HepG2 (cell line): ENCODE measurements at regions not wholly inside any gene's neighbourhood (a gene's known extent, or its start where the extent isn't known, plus 50 kb on each side); places are given as distances from the start of the nearest gene placed in this dataset.

Experiments
- ATAC-seq: fragments of 200-7000 bp; cut with Tn5 transposase; 3 replicates; pipeline ENCODE4 v1.9.1; 2020; ENCODE audit warnings: mild to moderate bottlenecking, moderate library complexity
- BruUV-seq: library from RNA; stranded (reverse); fragments of 400-500 nt; replicated peaks from 2 replicates; lab custom pipeline; 2021; lab: Mats Ljungman, UMichigan
- CTCF ChIA-PET: fragments of 300-600 bp; formaldehyde crosslinking; extraction: SDS; loops from one replicate; lab custom pipeline; 2021; ENCODE audit warnings: low total read pairs, inconsistent platforms, low intra/inter-chr PET ratio; lab: Yijun Ruan, JAX
- POLR2A ChIA-PET: fragments of 350-600 bp; sonication (Branson Sonifier 250); formaldehyde crosslinking; loops from one replicate; lab custom pipeline; 2020; ENCODE audit warnings: antibody characterized with exemption, inconsistent platforms; lab: Yijun Ruan, JAX
- DNase-seq: peaks from one replicate; pipeline ENCODE4 v3.0.0-alpha.2; 2015; ENCODE audit warnings: low spot score
- FAIRE-seq: peaks from 3 replicates; lab custom pipeline; 2011; peaks lifted over from hg19 to GRCh38; lab: Jason Lieb, UNC
- H2AFZ ChIP-seq: one replicate; pipeline ENCODE4 v1.6.1; 2011; ENCODE audit warnings: low read length, inconsistent platforms
- H3K27ac ChIP-seq: fragments of 300-600 bp; 3 replicates; pipeline ENCODE4 v1.8.0; 2011; ENCODE audit warnings: mixed run types, mild to moderate bottlenecking, mixed read lengths, low read length, inconsistent platforms; ENCODE audit not compliant: insufficient read depth; ENCODE audit errors: extremely low read length
- H3K27me3 ChIP-seq, 2 experiments: fragments of 200-600 bp in 1 of 2; 2 replicates in 1 of 2; 3 replicates in 1 of 2; pipeline versions ENCODE4 v1.6.0 to v1.8.0; 2011; ENCODE audit warnings: low read length in 2 of 2, mild to moderate bottlenecking in 2 of 2, moderate library complexity in 2 of 2, inconsistent platforms in 1 of 2; ENCODE audit not compliant: insufficient read depth in 2 of 2, control insufficient read depth in 1 of 2
- H3K36me3 ChIP-seq, 2 experiments: fragments of 200-600 bp in 1 of 2; replicated peaks in 1 of 2; 2 replicates in 1 of 2; 3 replicates in 1 of 2; pipeline versions ENCODE4 v1.5.1 to v1.8.0; 2011; ENCODE audit warnings: low read length in 2 of 2, inconsistent platforms in 1 of 2; ENCODE audit not compliant: insufficient read depth in 2 of 2, control insufficient read depth in 1 of 2
- H3K4me1 ChIP-seq: 2 replicates; pipeline ENCODE4 v1.5.1; 2012; ENCODE audit warnings: low read length, inconsistent platforms; ENCODE audit not compliant: insufficient read depth
- H3K4me2 ChIP-seq: 2 replicates; pipeline ENCODE4 v1.6.0; 2011; ENCODE audit warnings: low read depth, low read length, inconsistent platforms
- H3K4me3 ChIP-seq, 3 experiments: fragments of 200-600 bp in 1 of 3; sonication (generic), shearing (Covaris generic) in 1 of 3; replicated peaks in 1 of 3; 2 replicates each; pipeline ENCODE4 v1.5.1; 2011 to 2016; ENCODE audit warnings: low read length in 3 of 3, inconsistent platforms in 2 of 3, low read depth in 2 of 3, mild to moderate bottlenecking in 2 of 3, control low read depth in 1 of 3, mixed read lengths in 1 of 3; ENCODE audit not compliant: insufficient read depth in 1 of 3
- H3K79me2 ChIP-seq: one replicate; pipeline ENCODE4 v1.6.1; 2011; ENCODE audit warnings: low read length, inconsistent platforms; ENCODE audit not compliant: insufficient read depth
- H3K9ac ChIP-seq: 2 replicates; pipeline ENCODE4 v1.6.0; 2011; ENCODE audit warnings: mild to moderate bottlenecking, low read depth, low read length, inconsistent platforms; ENCODE audit not compliant: insufficient read depth
- H3K9me3 ChIP-seq: 2 replicates; pipeline ENCODE4 v1.5.1; 2012; ENCODE audit warnings: mild to moderate bottlenecking, low read length
- H4K20me1 ChIP-seq: 2 replicates; pipeline ENCODE4 v1.6.0; 2011; ENCODE audit warnings: inconsistent platforms, mild to moderate bottlenecking, low read length, moderate library complexity; ENCODE audit not compliant: insufficient read depth
- ARID5B ChIP-seq: IDR thresholded peaks from 2 replicates; pipeline ENCODE4 v1.4.0; 2020; ENCODE audit warnings: mild to moderate bottlenecking, missing genetic modification reagents
- ATF3 ChIP-seq: sonication (generic); formaldehyde crosslinking; IDR thresholded peaks from 2 replicates; pipeline ENCODE4 v1.4.0; 2020; ENCODE audit warnings: missing genetic modification reagents
- HNRNPH1 ChIP-seq: fragments of 200-400 bp; formaldehyde crosslinking; optimal IDR thresholded peaks from 2 replicates; pipeline ENCODE3; 2017; ENCODE audit warnings: mild to moderate bottlenecking, low read depth, low read length
- MBD4 ChIP-seq: IDR thresholded peaks from 2 replicates; pipeline ENCODE4 v1.6.1; 2012; ENCODE audit warnings: low read length, inconsistent platforms, borderline replicate concordance
- TCF7 ChIP-seq: sonication (generic); IDR thresholded peaks from 2 replicates; pipeline ENCODE4 v1.6.1; 2016; ENCODE audit warnings: antibody characterized with exemption, low read depth
- TRAFD1 ChIP-seq: sonication (generic); formaldehyde crosslinking; IDR thresholded peaks from 2 replicates; pipeline ENCODE4 v1.5.1; 2020; ENCODE audit warnings: missing genetic modification reagents, mild to moderate bottlenecking, borderline replicate concordance
- WGBS: methylation state at CpG from one replicate; pipeline ENCODE4 v1.1.6; 2017; ENCODE audit warnings: low lambda C conversion rate; 5-methylcytosine and 5-hydroxymethylcytosine counted together
- in situ Hi-C: cut with HindIII; loops from 2 replicates; pipeline ENCODE4 v1.10.0; 2017; ENCODE audit warnings: low pct_unique_long_range_greater_than_20kb; ENCODE audit not compliant: extremely low pct_ligation_motif_present
- intact Hi-C: fragments of 100-400 bp; cut with micrococcal nuclease; formaldehyde crosslinking; loops from one replicate; pipeline ENCODE4 v1.10.0; 2022; ENCODE audit not compliant: unreplicated experiment

GRCh38 chr13:73179650-73180274 lies 121.0 kb downstream of the KLF5 start (continued):
- TF ChIP-seq TRAFD1 (CRISPR knock-in tag): no peak

- CTCF ChIA-PET: no interaction called here
- no peak for DNase-seq
- POLR2A ChIA-PET: no interaction called here
These were observed 119.2 kb downstream of the KLF5 start for GRCh38 chr13:73177916-73178565.

More at GRCh38 chr13:73177916-73178565, 119.2 kb downstream of the KLF5 start:
- 31% methylated on average over 3 of the region's 3 CpGs for WGBS
- Histone ChIP-seq H3K9me3 (no peaks in the 10 kb centered on the region), H3K9ac (no peak overlapping the region), H4K20me1 (no peaks in the 10 kb centered on the region), H3K36me3 (no peaks in the 10 kb centered on the region), H3K4me1 (no peaks in the 10 kb centered on the region), H3K4me3 (no peak overlapping the region), H2AFZ (no peak overlapping the region), H3K27ac (no peak overlapping the region), H3K27me3 (no peaks in the 10 kb centered on the region), H3K79me2 (no peaks in the 10 kb centered on the region), H3K4me2 (no peak overlapping the region)
- no TSS peak for BruUV-seq
- TF ChIP-seq ARID5B (CRISPR knock-in tag) (no peak), ATF3 (CRISPR knock-in tag) (no peak), MBD4 (no peak), TCF7 (no peak), HNRNPH1 (no peak)
- intact Hi-C loops: no loop called here
- ATAC-seq: no peak
- in situ Hi-C loops: no loop called here
- FAIRE-seq: no peak
